Jurkat, Clone E6-1 (cell line): ENCODE measurements at regions not wholly inside any gene's neighbourhood (a gene's known extent, or its start where the extent isn't known, plus 50 kb on each side); places are given as distances from the start of the nearest gene placed in this dataset.

Experiments
- DNase-seq: peaks from one replicate; pipeline ENCODE4 v3.0.0-alpha.2; 2011; ENCODE audit warnings: low read depth, low spot score
- H3K4me3 ChIP-seq: 2 replicates; pipeline ENCODE4 v1.5.1; 2011; ENCODE audit warnings: mild to moderate bottlenecking, low read length, control low read depth, moderate library complexity

DNA sequence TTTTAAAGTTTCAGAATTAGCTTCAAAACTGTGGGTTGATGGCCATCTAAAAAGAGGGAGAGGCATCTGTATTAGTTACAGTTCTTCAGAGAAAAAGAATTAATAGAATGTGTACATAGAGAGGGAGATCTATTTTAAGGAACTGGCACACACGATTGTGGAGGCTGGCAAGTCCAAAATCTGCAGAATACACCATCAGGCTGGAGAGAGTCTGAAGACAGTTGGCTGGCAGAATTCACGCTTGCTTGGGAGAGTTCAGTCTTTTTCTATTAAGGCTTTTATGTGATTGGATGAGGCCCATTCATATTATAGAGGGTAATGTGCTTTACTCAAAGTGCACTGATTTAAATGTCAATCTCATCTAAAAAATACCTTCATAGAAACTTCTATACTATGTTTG is 135.1 kb upstream of the SORCS1 start:
- DNase-seq, result no peak

DNA sequence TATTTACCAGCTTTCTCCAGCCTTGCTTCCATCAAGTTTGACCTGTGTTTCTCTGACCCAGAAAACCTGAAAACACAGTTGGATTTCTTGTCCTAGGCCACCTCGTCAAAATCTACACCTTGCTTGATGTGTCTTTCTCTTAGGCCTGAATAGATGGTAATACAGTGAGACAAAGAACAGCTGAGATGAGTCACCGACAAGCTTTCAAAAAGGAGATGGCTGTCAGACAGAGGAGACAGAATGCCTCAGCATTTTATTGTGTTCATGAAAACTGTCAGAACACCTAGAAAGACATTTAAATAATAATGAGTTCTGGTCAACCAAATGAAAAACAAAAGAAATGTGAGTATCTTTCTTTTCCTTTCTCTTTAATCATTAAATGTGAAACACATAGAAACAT is 119.7 kb upstream of the SORCS1 start:
- H3K4me3 ChIP-seq, result no peak overlapping the region
- no peak for DNase-seq

More for the DNA sequence above, 135.1 kb upstream of the SORCS1 start:
- no peak overlapping the region for H3K4me3 ChIP-seq

DNA sequence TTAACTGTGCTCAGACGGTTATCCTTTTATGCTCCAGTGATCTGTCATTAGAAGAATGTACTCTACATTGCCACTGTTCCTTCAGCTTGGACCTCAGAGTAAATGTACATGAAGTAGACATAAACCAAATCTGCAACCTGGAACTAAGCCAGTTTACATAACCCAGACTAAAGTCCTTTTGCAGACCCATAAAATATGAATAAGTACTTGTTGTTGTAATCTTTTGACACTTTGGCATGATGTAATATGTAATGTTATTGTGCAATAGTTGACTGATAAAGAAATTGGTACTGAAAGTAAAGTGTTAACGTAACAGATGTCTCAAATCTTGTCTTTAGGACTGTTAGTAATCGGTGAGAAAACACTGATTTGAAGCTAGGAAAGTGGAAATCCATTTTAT is 115.8 kb upstream of the SORCS1 start:
- no peak for DNase-seq
- H3K4me3 ChIP-seq, result no peak overlapping the region

DNA sequence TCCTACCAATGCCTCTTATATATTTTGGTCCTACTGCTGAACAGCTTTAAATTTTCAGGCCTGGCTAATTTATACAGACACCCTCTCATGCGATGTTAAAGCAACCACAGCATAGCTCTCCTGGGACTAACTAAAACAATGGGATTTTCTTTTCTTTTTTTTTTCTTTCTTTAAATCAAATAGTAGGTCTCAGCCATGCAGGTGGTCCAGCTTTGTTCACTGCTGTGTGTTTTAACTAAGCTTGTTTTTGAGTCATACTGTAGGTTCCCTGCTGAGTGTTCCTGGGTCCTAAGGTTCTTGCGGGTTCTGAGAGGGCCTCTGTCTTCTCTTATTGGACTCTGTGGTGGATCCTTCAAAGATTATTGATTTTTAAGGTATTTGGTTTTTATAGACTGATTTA is 113.1 kb upstream of the SORCS1 start:
- no peak overlapping the region for H3K4me3 ChIP-seq
- DNase-seq, result no peak

DNA sequence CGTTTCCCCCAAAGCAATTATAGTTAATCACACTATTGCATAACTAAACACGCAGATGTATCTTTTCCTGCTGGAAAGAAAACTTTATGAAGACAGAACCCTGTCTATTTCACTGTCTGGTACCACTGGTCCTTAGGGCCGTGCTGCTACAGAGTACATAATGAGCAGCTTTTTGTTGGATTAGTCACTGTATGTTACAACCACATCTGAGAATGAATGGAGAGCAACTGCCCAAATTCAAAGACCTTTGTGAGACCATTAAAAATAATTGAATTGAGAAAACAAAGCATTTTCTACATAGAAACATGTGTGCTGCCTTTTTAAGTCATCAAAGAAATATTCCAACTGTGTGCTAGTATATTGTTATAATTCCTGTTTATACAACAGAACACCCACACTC is 111.3 kb upstream of the SORCS1 start:
- DNase-seq, result no peak
- H3K4me3 ChIP-seq, result no peak overlapping the region

DNA sequence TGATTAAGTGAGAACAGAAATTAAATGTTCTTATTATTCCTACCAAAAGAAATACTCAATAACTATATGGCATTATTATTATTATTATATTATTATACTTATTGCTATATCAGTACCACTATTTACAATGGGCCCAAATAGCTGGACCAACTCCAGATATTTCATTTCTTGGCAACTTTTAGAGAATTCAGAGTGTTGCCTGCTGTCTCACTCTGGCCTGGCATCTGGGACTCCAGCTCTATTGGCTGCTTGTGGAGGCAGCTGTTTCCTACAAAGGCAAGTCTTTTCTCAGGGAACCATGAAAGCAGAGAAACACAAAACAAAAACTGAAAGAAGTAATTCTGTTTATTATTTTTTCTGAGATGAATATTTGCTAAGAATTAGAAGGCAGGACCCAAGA is 105.1 kb upstream of the SORCS1 start:
- no peak for DNase-seq
- H3K4me3 ChIP-seq, result no peak overlapping the region

DNA sequence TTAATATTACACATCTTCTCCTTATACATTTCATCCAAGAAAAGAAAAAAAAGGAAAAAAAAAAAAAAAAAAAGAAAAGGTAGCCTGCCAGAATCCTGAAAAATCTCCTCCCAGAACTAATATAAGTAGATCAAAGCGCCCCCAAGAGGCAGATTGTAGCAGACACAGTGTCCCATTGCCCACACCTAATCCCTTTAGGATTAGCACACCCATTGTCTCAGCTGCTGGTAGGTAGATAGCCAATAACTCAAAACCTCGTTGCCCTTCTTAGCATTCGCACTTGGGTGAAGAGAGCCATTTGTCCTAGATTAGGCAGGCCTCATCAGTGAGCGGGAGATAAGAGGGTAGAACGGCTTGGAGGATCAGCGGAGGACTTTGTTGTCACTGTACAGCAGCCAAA is 100.2 kb upstream of the SORCS1 start:
- no peak for DNase-seq
- H3K4me3 ChIP-seq, result no peak overlapping the region

DNA sequence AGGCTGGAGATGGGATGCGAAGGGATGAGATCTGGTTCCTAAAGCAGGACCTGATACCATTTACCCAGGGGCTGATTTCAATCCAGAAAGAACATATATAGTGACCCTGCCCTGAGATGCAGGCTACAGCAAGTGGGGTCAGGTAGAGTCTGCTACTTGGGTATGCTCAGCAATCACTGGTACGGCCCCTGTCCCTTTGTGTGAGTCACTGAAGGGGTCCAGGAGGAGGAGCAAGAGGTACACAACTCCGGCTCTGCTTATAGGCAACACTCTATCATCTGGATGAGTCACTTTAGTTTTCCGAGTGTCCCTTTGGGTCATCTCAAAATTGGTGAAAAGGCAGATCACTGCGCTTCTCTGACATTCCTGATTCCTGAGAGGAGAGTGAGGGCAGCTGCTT is 79.6 kb upstream of the SORCS1 start:
- DNase-seq, result no peak
- H3K4me3 ChIP-seq, result no peak overlapping the region

DNA sequence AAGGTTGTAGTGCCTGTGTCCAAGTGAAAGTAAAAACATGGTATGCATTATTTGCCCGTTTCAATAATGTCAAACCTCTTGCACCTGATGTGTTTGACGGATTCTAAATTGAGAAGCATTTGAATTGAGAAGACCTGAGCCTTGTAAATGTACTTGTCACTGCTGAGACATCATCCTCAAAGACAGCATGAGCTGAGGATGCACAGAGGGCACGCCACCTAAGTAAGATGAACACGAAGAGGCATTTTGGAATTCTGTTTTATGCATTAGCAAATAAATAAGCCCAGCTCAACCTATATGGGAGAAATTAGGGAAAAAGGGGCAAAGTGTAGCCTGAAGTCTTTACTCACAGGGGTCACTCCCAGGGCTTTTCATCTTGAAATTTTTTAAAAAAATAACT is 73.8 kb upstream of the SORCS1 start:
- DNase-seq, result no peak
- no peak overlapping the region for H3K4me3 ChIP-seq

DNA sequence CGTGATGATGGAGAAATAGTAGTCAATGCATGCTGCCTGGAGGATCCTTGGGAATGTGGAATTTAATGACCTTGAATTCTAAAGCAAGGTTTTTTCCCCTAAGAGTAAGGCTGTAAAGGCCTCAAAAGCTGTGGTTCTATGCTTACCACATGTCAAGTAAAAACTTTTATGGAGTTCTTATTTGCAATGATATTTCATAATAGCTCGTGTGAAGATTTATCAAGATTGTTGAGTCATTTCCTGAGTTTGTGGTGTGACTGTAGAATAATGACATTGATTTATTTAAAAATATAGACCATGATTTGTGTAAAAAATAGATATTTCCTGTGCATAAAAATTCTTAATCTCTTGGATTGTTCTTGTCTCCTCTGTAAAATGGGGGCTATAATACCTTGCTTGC is 67.5 kb upstream of the SORCS1 start:
- no peak for DNase-seq
- H3K4me3 ChIP-seq, result no peak overlapping the region

DNA sequence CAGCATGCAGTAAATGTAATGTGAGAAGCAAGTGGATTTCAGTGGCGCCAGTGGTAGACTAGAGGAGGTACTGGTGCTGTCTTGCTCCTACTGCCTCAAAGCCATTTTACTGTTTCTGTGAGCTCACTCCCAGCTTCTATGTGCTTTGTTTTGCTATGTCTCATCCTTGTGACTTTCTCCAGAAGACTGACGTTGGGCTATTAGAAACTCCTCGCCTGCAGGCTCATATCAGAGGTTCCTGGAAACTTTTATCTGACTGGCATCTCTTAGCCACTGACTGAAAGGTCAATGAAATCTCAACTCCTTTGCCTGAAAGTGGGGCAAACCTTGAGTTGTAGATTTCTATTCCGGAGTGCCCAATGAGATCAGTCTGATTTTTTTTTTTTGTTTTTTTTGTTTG is 66.4 kb upstream of the SORCS1 start:
- no peak for DNase-seq
- H3K4me3 ChIP-seq, result no peak overlapping the region

DNA sequence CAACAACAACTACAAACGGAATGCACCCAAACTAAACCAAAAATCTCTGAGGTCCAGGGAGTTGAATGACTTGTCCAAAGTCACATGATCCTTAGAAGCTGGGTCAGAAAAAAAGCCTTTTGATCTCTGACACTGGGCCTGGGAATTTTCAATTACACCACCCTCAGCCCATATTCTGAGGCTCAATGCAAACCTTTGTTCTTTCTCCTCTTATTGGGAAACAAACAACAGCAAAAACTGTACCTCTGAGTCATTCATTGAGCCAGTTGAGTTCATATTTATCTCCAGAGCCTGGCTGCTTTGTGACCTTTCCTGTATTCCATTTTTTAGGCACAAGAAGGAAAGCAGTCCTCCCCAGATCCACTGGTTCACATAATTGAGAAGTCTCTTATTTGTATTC is 51.2 kb upstream of the SORCS1 start:
- no peak for DNase-seq
- H3K4me3 ChIP-seq, result no peak overlapping the region
